ENCODE measurements at regions not wholly inside any gene's neighbourhood (a gene's known extent, or its start where the extent isn't known, plus 50 kb on each side); places are given as distances from the start of the nearest gene placed in this dataset.

DNA sequence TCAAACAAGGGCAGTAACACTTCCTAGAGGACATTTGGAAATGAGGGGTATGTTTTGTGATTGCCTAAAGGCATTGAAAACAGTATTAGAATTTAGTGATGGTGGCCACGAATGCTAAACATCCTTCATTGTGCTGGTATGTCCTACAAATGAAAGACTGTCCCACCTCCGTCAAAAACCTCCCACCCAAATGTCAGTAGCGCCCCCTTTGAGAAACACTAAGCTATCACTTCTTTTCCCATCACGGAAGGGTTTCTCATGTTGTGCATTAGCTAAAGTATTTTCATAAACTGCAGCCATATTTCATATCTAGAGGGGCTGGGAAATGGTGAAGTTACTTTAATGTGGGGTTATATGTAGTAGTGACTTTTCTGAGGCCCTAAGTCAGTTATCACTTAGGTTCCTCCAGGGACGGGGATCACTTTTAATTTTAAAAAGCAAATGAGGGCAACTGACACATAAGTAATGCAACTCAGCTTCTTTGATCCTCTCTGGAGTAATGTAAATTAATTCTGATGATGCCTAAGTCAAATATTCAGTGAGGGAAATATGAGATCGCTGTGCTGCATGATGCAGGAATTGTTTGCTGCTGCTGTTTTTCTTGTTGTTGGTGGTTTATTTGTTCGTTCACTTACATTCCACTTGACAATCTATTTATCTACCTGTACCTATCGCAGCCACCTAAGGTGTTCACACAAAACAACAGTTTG lies 1403.4 kb upstream of the TENM4 start:
- DNase-seq (ENCODE audit: low spot score) = no peak

GRCh38 chr11:80843266-80843974 lies 1402.6 kb upstream of the TENM4 start:
- DNase-seq (ENCODE audit: low spot score) = no peak

GRCh38 chr11:80842246-80842645 lies 1401.4 kb upstream of the TENM4 start:
- DNase-seq (ENCODE audit: low spot score) = no peak

GRCh38 chr11:80841675-80842074 lies 1400.8 kb upstream of the TENM4 start:
- DNase-seq (ENCODE audit: low spot score) = no peak

GRCh38 chr11:80838153-80838552 lies 1397.3 kb upstream of the TENM4 start:
- DNase-seq (ENCODE audit: low spot score) = no peak

GRCh38 chr11:80837051-80837450 lies 1396.2 kb upstream of the TENM4 start:
- no peak for DNase-seq (ENCODE audit: low spot score)

GRCh38 chr11:80831374-80831773 lies 1390.5 kb upstream of the TENM4 start:
- DNase-seq (ENCODE audit: low spot score) = no peak

GRCh38 chr11:80827781-80828180 lies 1387.0 kb upstream of the TENM4 start:
- DNase-seq (ENCODE audit: low spot score) = no peak

GRCh38 chr11:80826808-80827207 lies 1386.0 kb upstream of the TENM4 start:
- no peak for DNase-seq (ENCODE audit: low spot score)

GRCh38 chr11:80822308-80822707 lies 1381.5 kb upstream of the TENM4 start:
- DNase-seq (ENCODE audit: low spot score) = no peak

GRCh38 chr11:80819271-80819670 lies 1378.4 kb upstream of the TENM4 start:
- DNase-seq (ENCODE audit: low spot score) = no peak

DNA sequence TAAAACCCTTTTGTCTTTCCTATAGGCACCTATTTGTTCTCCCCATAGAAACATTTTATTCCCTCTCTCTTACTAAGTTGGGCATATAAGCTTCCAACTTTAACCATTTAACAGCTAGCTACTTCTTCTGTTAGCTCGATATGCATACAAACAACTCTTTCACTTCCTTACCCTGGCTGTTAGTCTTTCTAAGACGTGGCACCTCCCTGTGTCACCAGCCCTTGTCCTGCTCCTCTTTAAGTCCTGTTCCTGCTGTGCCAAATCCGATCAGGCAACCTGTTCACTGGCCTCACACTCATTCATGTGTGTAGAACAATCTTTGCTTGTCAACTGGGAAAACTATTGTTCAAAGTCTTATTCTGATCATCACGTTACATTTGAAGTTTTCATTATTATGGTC lies 1376.1 kb upstream of the TENM4 start:
- no peak for DNase-seq (ENCODE audit: low spot score)

DNA sequence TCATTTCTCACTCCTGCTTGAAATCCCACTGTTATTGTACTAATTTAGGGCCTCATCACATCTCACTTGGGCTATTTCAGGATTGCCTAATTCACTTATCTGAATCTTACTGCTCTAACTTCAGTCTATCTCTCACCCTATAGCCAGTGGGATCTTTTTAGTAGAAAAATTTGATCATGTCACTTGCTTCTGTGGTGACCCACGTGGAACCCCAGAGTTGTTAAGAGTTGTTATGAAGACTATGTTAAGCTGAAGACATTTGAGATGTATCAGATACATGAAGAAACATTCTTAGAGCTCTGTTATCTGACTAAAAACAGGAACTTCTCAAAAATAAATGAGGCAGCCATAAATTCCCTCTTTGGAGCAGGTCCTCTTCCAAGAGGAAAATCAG lies 1375.6 kb upstream of the TENM4 start:
- no peak for DNase-seq (ENCODE audit: low spot score)

GRCh38 chr11:80815752-80816453 lies 1375.1 kb upstream of the TENM4 start:
- no peak for DNase-seq (ENCODE audit: low spot score)

DNA sequence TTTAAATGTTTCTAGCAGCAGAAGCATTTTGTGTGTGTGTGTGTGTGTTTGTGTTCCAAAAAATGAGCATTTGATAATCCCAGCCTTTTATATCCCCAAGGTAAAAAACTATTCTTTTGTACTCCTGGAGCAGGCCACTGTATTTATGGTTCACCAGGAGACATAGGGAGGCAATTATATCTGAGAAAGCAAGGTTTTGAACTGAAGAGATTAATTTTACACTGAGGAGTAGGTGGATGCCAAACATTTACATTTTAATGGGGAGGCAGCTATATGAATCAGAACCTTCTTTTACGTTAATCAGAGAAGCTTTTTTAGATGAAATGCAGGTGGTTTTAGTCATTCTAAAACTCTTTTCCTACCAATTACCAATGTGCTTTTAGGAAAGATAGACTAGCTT lies 1374.0 kb upstream of the TENM4 start:
- DNase-seq (ENCODE audit: low spot score) = no peak

- DNase-seq (ENCODE audit: low spot score) = no peak
Measured at GRCh38 chr11:80810695-80811094, 1369.9 kb upstream of the TENM4 start.

DNA sequence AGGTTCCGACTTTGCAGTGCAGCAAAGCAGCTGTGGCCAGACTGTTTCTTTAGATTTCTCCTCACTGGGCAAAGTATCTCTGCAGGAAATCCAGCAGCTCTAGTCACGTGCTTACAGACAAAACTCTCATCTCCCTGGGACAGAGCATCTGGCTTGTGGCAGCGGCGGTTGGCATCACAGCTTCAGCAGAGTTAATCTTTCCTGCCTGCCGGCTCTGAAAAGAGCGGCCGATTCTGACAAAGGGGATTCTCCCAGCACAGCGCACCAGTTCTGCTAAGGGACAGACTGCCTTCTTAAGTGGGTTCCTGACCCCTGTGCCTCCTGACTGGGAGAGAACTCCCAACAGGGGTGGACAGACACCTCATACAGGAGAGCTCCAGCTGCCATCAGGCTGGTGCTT lies 1357.3 kb upstream of the TENM4 start:
- DNase-seq (ENCODE audit: low spot score) = no peak

- DNase-seq (ENCODE audit: low spot score) = no peak
Measured at GRCh38 chr11:80783561-80783960, 1342.7 kb upstream of the TENM4 start.

DNA sequence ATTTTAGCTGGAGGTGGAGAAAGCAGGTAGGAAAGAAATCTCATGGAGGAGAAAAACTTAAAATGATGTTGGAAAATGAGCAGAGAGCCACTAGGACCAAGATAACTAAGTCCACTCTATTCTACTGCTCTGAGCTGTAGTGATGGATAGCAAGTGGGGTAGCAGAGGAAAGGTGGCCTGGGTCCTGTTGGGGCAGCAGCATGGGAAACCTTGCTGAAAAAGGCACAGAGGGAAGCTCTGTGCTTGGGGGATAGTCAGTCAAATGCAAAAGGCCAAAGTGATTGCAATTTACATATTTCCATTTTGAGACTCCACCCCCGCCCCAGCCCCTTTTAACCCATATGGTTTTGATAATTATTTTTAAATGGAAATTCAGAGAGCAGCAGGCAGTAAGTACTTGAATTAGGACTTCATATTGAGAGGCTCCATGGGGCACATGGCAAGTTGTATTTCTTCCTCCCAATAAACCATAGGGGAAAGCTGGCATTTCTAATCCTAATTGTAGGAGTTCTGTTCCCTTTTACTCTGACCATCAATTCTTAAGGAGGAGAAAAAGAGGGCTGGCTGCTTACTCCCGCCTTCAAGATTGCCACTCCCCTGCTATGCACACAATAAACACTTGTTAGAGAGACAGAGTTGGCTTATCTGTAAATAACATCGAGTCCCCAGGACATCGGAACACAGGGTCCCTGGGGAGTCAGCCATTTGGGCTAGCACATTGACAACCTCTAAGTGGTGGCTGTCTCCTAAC lies 1341.5 kb upstream of the TENM4 start:
- no peak for DNase-seq (ENCODE audit: low spot score)

DNA sequence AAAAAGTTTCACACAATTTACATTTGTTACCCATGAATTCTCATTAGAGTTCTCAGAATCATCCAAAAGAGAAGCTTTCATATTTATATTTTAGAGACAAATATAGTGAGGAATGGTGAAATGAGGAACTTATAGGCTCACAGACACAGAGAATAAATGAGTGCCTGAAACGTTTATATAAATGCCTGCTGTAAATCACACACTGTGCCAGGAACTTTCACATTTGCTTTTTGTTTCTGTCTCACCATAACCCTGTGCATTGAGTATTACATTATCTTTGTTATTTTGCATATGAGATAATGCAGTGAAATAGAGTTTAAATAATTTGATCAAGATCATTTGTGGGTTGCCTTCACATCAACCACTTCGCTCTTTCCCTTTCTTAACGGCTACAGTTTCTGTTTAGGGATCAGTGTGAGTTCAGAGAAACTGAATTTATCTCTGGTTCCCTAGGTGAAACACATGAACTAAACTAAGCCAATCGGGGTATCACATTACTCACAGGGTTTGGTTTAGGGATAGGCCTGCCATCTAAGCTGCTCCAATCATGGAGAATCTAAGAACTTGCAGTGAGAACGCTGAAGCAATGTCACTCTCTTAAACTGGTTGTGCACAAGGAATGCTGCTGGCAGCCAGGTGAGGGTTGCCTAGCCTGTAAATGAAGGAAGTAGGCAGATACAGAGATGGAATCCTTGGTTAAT lies 1339.2 kb upstream of the TENM4 start:
- no peak for DNase-seq (ENCODE audit: low spot score)

- no peak for DNase-seq (ENCODE audit: low spot score)
Measured at GRCh38 chr11:80778941-80779340, 1338.1 kb upstream of the TENM4 start.

DNA sequence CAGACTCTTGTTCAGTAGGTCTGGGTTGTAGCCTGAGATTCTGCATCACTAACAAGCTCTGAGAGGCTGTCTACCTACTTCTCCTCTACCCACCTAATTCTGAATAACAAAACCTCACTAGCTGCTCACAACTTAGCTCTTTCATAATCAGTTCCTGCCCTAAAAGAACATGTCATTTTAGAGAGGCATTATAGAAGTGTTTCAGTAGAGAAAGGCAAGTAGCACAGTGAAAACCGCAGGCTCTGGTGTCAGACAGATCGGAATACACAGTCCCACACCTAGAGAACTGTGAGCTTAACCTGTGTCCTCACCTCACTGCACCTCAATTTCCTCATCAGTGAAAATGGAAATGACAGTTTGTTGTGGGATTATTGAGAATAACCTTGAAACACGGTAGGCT lies 1337.6 kb upstream of the TENM4 start:
- DNase-seq (ENCODE audit: low spot score) = no peak

All from HuH-7 (cell line).